Hindlimb muscle (tissue), 1 donor: ENCODE measurements at regions not wholly inside any gene's neighbourhood (a gene's known extent, or its start where the extent isn't known, plus 50 kb on each side); places are given as distances from the start of the nearest gene placed in this dataset.

Experiments used
- DNase-seq: peaks from one replicate; pipeline ENCODE4 v3.0.0-alpha.2; 2013

GRCh38 chr2:117656546-117656945, 157.9 kb upstream of the DDX18 start:
- no peak for DNase-seq

DNA sequence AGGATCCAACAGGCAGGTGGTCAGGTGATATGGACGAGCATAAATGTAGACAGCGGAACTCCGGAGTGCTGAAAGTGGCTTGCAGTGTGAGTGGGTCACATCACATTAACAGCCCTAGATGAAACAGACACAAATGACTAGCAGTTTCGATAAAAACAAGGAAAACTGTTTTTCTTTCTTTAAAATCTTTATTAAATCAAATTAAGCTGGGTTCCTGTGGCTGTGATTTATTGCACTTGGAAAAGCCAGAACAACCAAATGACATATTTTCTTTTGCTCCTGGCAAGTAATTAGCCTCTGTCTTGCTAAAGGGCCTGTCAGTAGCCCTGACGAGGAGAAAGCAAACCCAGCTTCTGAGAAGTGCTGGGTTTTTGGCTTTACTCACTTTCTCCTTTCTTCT, 152.9 kb upstream of the DDX18 start:
- DNase-seq = no peak

- no peak for DNase-seq
Observed at GRCh38 chr2:117674172-117674571, 140.3 kb upstream of the DDX18 start.

- no peak for DNase-seq
Observed at GRCh38 chr2:117679952-117680351, 134.5 kb upstream of the DDX18 start.

GRCh38 chr2:117684919-117685318, 129.6 kb upstream of the DDX18 start:
- no peak for DNase-seq

- DNase-seq = no peak
Observed at GRCh38 chr2:117686699-117687098, 127.8 kb upstream of the DDX18 start.

- no peak for DNase-seq
Observed at GRCh38 chr2:117691595-117691994, 122.9 kb upstream of the DDX18 start.

DNA sequence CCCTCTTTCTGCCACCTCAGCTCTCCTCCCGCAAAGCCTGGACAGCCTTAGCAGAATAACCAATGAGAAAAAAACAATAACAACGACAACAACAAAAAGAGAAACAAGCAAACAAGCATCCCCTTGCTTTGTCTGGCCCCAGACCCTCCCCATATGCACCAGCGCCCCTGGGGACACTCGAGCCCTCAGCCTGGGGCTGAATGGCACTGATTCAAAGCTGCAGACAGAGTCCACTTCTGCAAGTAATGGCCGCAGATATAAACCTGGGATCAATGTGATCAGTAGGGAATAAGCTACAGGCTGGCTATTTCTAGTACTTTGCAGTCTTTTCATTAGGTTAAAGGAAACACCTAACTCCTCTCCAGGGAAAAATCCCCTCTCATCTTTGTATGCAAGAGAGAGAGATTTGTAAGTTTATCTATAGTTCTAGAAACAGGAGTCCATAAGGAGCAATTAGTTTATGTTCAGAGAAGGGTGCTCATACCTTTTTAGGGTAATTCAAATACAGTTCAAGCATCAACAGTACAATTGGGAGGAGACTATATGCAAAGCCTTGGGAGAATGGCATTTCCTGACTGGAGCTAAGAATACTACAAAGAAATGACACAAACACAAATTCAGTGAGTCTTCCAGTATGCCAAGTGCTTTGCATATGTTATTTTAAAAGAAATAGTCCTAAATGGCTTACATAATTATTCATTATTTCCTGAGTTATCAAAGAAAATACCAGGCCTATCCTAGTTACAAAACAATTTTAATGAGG, 122.3 kb upstream of the DDX18 start:
- no peak for DNase-seq

- DNase-seq = no peak
Observed at GRCh38 chr2:117693154-117693553, 121.3 kb upstream of the DDX18 start.

GRCh38 chr2:117693651-117694050, 120.8 kb upstream of the DDX18 start:
- no peak for DNase-seq

- no peak for DNase-seq
Observed at GRCh38 chr2:117698287-117698686, 116.2 kb upstream of the DDX18 start.

DNA sequence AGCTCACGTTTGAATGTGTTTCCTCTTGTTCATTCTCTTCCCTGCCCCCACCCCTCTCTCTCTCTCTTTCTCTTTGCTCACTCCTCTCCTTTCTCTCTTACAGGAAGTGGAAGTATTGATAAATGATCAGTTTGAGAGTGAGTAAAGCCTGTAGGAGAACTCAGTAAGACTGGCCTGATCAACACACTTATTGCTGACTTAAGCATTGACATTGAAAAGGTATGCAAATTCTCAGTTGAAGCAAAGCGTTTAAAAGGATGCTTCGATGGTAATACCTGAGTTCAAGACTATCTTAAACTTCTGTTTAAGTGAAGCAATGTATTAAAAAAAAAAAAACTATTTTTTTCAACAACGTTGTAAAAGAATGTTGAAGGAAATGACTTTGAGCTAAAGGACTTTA, 115.7 kb upstream of the DDX18 start:
- DNase-seq = no peak

DNA sequence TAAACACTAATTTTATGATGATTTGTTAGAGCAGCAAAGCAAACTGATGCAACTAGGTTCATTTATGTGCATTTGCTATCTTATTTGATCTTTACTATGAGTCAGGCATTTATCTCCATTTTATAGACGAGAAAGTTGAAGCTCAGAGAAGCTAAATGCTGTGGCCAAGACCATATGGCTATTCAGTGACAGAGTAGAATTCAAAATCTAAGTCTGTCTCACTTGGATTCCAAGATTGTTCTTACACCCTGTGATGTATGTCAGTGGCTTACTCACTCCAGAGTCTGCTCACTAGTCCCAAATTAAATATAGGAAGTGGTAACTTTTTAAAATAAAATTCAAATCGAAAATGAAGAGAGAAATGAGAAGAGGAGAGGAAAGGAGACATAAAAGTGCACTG, 114.0 kb upstream of the DDX18 start:
- DNase-seq = no peak

DNA sequence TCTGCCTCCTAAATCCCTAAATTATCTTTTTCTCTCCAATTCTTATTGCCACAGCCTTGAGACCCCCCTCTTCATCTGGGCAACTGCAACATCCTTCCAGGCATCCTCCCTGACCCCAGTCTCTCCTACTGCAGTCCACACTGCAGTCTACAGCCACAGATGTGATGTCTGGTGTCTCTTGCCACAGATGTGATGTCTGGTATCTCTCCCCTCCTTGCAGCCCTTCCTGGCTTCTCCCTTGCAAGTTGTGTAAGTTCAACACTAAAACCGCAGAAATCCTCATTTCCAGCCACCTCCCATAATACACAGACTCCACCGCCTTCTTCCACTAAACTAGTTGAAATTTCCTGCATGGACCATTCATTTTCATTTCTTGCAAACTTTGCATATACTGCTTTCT, 113.1 kb upstream of the DDX18 start:
- DNase-seq = no peak

- no peak for DNase-seq
Observed at GRCh38 chr2:117702098-117702497, 112.4 kb upstream of the DDX18 start.

GRCh38 chr2:117703858-117704257, 110.6 kb upstream of the DDX18 start:
- DNase-seq = no peak

DNA sequence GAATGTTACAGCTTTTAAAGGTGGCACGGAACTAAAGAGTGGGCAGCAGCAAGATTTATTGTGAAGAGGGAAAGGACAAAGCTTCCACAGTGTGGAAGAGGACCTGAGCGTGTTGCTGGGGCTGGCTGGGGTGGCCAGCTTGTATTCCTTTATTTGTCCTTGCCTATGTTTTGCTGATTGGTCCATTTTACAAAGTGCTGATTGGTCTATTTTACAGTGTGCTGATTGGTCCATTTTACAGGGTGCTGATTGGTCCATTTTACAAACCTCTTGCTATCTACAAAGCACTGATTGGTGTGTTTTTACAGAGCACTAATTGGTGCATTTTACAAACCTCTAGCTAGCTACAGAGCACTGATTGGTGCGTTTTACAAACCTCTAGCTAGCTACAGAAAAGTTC, 109.7 kb upstream of the DDX18 start:
- no peak for DNase-seq

DNA sequence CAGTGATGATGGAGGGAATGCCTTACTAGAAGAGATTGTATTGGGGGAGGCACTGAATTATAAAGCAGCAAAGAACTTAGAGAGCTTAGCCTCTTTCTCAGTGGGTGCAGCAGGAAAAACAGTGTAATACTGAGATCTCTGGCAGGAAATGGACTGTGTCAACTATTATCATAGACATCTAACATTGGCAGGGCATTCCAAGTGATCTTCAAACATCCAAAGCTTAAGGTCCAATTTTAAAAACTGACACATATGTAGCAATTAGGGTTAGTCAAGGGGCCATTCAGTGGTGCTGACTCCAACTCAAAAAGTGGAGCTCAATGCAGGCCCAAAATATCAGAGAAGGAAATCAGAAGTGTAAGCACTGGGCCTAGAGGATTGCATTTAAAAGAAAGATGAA, 106.6 kb upstream of the DDX18 start:
- no peak for DNase-seq

- DNase-seq = no peak
Observed at GRCh38 chr2:117712684-117713083, 101.8 kb upstream of the DDX18 start.

GRCh38 chr2:117714110-117714509, 100.4 kb upstream of the DDX18 start:
- no peak for DNase-seq

DNA sequence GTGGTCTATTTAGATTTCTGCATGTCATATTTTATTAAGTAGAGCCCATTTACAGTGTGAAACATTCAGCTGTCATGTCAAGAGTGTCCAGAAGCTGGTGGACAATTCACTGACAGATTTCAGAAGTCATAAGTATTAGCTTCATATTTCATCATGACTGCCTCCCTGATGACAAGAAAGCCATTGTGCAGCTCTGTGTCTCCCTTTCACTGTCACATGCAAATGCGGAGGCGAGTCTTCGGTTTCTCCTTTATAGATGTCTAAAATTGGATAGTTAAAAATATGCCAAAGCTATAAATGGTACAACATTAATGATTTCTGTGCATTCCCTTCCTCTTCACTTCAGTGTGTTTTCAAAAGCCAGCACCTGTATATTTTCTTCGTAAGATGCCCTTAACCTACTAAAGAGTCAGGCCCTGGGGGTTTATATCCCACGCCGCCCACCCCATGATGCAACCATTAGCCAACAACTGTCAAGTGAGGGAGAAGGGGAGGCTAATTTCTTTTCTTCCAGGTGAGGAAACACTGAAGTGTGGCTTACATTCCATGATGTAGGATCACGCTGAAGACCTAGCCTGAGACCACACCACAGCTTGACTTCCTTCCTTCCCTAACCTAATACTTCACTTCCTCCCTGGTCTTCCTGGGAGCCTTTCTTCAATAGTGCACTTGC, 99.6 kb upstream of the DDX18 start:
- DNase-seq = no peak

DNA sequence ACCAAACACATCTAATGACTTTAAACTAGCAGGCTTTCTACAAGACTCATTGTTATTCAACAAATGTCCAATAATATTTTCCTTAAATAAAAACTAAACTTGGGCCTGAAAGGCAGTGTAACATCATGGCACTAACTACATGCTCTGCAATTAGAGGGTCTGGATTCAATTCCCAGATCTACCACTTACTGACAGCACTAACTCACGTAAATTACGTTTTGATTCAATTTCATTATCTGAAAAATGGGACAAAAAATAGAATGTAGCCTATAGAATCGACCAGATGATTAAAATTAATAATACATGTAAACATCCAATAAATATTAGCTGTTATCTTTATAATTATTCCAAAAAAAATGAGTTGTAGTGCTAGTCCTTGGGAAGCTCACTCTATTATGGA, 98.0 kb upstream of the DDX18 start:
- no peak for DNase-seq

GRCh38 chr2:117717072-117717471, 97.4 kb upstream of the DDX18 start:
- DNase-seq = no peak

DNA sequence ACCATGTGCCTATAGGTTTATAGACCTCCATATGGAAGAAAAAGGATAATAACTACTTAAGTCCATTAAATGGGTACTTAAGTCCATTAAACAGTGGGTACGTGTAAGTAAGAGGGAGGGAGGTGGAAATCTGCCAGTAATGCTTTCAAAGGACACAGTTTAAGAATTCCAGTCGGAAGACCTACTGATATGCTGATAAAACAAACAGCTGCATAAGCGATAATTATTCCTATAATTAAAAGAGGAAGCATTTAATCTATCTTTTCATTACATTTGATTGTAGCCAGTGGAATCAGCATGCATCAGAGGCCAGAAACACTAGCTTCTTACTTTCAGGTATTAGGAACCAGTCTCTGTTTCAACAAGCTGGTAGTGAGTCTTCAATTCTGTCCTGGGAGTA, 96.4 kb upstream of the DDX18 start:
- no peak for DNase-seq

DNA sequence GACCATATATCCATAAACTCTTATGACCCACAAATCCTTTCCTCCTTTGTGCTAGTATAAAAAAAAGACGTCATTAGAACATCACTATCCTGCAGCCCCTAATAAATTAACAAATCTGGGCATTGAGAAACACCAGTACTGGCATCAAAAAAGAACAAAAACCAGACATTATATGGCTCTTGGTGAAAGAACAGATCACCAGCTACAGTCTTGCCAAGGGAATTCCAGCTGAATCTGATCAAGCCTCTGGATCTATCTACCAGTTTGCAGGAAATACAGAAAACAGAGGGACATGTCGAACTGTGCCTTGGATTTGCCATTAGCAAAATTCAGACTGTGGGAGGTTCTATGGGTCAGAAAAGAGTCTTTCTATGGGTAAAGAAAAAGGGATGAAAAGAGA, 93.7 kb upstream of the DDX18 start:
- DNase-seq = no peak
